ENCODE measurements at regions not wholly inside any gene's neighbourhood (a gene's known extent, or its start where the extent isn't known, plus 50 kb on each side); places are given as distances from the start of the nearest gene placed in this dataset.

DNA sequence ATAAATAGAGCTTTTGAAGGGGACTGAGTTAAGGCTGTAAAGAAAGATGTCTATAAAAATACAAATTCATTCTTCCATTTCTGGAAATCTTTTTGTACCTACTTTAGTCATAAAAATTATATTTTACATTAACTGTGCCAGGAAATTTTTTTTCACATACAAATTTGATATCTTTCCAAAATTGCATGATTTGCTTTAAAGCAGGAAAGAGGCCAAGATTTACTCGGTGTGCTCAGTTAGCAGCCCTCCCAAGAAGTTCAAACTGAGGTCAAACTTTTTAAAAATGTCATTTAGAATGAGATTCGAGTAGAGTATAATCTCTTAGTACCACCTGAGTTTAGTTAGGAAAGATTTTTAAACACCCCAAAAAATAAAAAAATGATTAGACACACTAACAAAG, 173.2 kb upstream of the GRIP1 start:
- no peak overlapping the region for H3K18ac ChIP-seq (ENCODE audit: low read depth in 1 of 2, low read length in 2 of 2)
- no peak overlapping the region for H4K91ac ChIP-seq (ENCODE audit: low read length)
- no peak overlapping the region for H3K9ac ChIP-seq (ENCODE audit: low read length)
- no peak overlapping the region for H4K8ac ChIP-seq (ENCODE audit: low read length)
- H2BK5ac ChIP-seq (ENCODE audit: low read depth, low read length, poor library complexity, severe bottlenecking): no peak overlapping the region
- H2BK15ac ChIP-seq (ENCODE audit: low read depth, poor library complexity, severe bottlenecking): no peak overlapping the region
- no peak overlapping the region for H3K14ac ChIP-seq (ENCODE audit: low read length in 2 of 2)
- H3K79me1 ChIP-seq (replicated peaks; ENCODE audit: low read length, poor library complexity, severe bottlenecking): no peaks in the 10 kb centered on the region
- no peak overlapping the region for H2BK12ac ChIP-seq (ENCODE audit: low read length in 2 of 2)
- no peak overlapping the region for H3K4me3 ChIP-seq (ENCODE audit: insufficient read depth in 1 of 2, low read depth in 1 of 2, low read length in 2 of 2)
- no peak overlapping the region for H2AK5ac ChIP-seq (ENCODE audit: low read length, severe bottlenecking)
- H2AFZ ChIP-seq (ENCODE audit: low read depth, low read length): no peak overlapping the region
- H3K4me2 ChIP-seq (ENCODE audit: low read length, poor library complexity, severe bottlenecking): no peak overlapping the region
- H3K27me3 ChIP-seq (ENCODE audit: control insufficient read depth in 1 of 2, insufficient read depth in 1 of 2, low read length in 2 of 2): no peaks in the 10 kb centered on the region
- no peak overlapping the region for H3K4ac ChIP-seq (ENCODE audit: low read depth in 1 of 2, low read length in 2 of 2)
- no peaks in the 10 kb centered on the region for H3K9me3 ChIP-seq (ENCODE audit: control insufficient read depth, low read length)
- no peak overlapping the region for H3K27ac ChIP-seq (ENCODE audit: low read length, poor library complexity, severe bottlenecking)
- H3K4me1 ChIP-seq (ENCODE audit: control insufficient read depth, insufficient read depth, low read depth, low read length): no peaks in the 10 kb centered on the region
- H2BK120ac ChIP-seq (ENCODE audit: low read depth, low read length): no peak overlapping the region
- H3K36me3 ChIP-seq (ENCODE audit: control insufficient read depth in 1 of 2, insufficient read depth in 2 of 2, low read depth in 1 of 2, low read length in 2 of 2): no peaks in the 10 kb centered on the region
- no peak for DNase-seq
- H3K23ac ChIP-seq (ENCODE audit: low read length in 2 of 2): no peak overlapping the region
- WGBS: 67% methylated on average over 1 of the region's 2 CpGs

DNA sequence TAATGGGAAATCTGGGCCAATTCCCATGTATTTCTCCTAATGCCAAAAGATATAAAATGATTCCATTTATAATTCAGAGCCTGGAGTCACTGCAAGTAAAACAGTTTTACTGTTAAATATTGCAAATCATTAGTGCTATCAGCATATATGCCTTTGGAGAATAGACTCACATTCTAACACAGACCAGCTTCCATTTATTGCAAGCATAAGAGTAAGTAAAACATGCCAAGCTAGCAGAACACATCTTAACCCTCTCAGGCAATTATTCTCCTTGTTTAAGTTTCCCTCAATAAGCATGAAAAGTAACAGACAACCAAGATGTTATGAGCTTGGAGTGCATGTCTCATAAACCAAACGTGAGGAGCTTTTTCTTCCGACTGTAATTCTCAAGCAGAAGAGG, 173.9 kb upstream of the GRIP1 start:
- Histone ChIP-seq H4K8ac (ENCODE audit: low read length) (no peak overlapping the region), H2BK5ac (ENCODE audit: low read depth, low read length, poor library complexity, severe bottlenecking) (no peak overlapping the region), H3K4ac (ENCODE audit: low read depth in 1 of 2, low read length in 2 of 2) (no peak overlapping the region), H2AFZ (ENCODE audit: low read depth, low read length) (no peak overlapping the region), H3K18ac (ENCODE audit: low read depth in 1 of 2, low read length in 2 of 2) (no peak overlapping the region), H3K14ac (ENCODE audit: low read length in 2 of 2) (no peak overlapping the region), H3K27me3 (ENCODE audit: control insufficient read depth in 1 of 2, insufficient read depth in 1 of 2, low read length in 2 of 2) (no peaks in the 10 kb centered on the region), H3K27ac (ENCODE audit: low read length, poor library complexity, severe bottlenecking) (no peak overlapping the region), H3K4me1 (ENCODE audit: control insufficient read depth, insufficient read depth, low read depth, low read length) (no peaks in the 10 kb centered on the region), H2BK120ac (ENCODE audit: low read depth, low read length) (no peak overlapping the region), H3K36me3 (ENCODE audit: control insufficient read depth in 1 of 2, insufficient read depth in 2 of 2, low read depth in 1 of 2, low read length in 2 of 2) (no peaks in the 10 kb centered on the region), H3K4me3 (ENCODE audit: insufficient read depth in 1 of 2, low read depth in 1 of 2, low read length in 2 of 2) (no peak overlapping the region), H3K9ac (ENCODE audit: low read length) (no peak overlapping the region), H2BK15ac (ENCODE audit: low read depth, poor library complexity, severe bottlenecking) (no peak overlapping the region), H2BK12ac (ENCODE audit: low read length in 2 of 2) (no peak overlapping the region), H2AK5ac (ENCODE audit: low read length, severe bottlenecking) (no peak overlapping the region), H3K4me2 (ENCODE audit: low read length, poor library complexity, severe bottlenecking) (no peak overlapping the region), H3K9me3 (ENCODE audit: control insufficient read depth, low read length) (no peaks in the 10 kb centered on the region), H3K23ac (ENCODE audit: low read length in 2 of 2) (no peak overlapping the region), H3K79me1 (replicated peaks; ENCODE audit: low read length, poor library complexity, severe bottlenecking) (no peaks in the 10 kb centered on the region), H4K91ac (ENCODE audit: low read length) (no peak overlapping the region)
- DNase-seq: no peak
- 78% methylated on average over 2 of the region's 2 CpGs for WGBS

DNA sequence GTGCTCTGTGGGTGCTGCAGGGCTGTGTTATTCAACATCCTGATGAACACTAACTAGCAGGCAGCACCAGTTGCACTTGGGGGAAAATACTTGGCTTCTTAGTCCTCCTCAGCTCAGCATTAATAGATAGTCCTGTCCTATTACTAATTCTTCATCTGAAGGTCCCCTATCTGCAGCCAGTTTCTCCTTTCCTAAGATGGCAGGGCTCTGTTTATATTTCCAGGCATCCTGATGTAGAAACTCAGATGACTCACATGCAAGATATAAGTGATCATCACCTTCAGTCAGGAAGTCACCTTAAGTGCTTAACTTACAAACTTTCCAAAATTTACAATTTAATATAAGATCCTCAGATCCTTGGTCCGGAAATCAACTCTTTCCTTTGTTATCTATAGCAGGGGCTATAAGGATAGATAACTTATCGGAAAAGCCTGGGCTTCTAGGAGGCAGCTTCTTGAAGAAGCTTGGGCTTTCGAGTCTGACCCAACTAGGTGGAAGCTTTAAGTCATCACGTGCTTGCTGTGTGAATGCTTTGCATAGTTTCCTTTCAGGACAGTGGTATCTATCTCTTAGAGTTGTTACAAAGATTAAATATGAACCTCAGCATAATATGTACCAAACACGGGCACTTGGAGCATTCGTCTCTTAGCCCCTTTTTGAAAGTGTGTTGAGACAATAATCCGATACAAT, 181.0 kb upstream of the GRIP1 start:
- H3K9ac ChIP-seq (ENCODE audit: low read length): no peak overlapping the region
- H3K36me3 ChIP-seq (ENCODE audit: control insufficient read depth in 1 of 2, insufficient read depth in 2 of 2, low read depth in 1 of 2, low read length in 2 of 2): no peaks in the 10 kb centered on the region
- no peaks in the 10 kb centered on the region for H3K9me3 ChIP-seq (ENCODE audit: control insufficient read depth, low read length)
- no peak overlapping the region for H3K18ac ChIP-seq (ENCODE audit: low read depth in 1 of 2, low read length in 2 of 2)
- H2BK12ac ChIP-seq (ENCODE audit: low read length in 2 of 2): no peak overlapping the region
- peaks cover 3 to 14% of the 10 kb centered on the region in 2 experiments for H3K27me3 ChIP-seq (ENCODE audit: control insufficient read depth in 1 of 2, insufficient read depth in 1 of 2, low read length in 2 of 2)
- H3K4ac ChIP-seq (ENCODE audit: low read depth in 1 of 2, low read length in 2 of 2): no peak overlapping the region
- H3K4me1 ChIP-seq (ENCODE audit: control insufficient read depth, insufficient read depth, low read depth, low read length): no peaks in the 10 kb centered on the region
- no peak overlapping the region for H2BK5ac ChIP-seq (ENCODE audit: low read depth, low read length, poor library complexity, severe bottlenecking)
- WGBS: 80% methylated on average over 3 of the region's 7 CpGs
- H4K8ac ChIP-seq (ENCODE audit: low read length): no peak overlapping the region
- H2BK120ac ChIP-seq (ENCODE audit: low read depth, low read length): no peak overlapping the region
- H3K14ac ChIP-seq (ENCODE audit: low read length in 2 of 2): no peak overlapping the region
- no peak overlapping the region for H3K4me2 ChIP-seq (ENCODE audit: low read length, poor library complexity, severe bottlenecking)
- H4K91ac ChIP-seq (ENCODE audit: low read length): no peak overlapping the region
- H3K79me1 ChIP-seq (replicated peaks; ENCODE audit: low read length, poor library complexity, severe bottlenecking): no peaks in the 10 kb centered on the region
- no peak overlapping the region for H2BK15ac ChIP-seq (ENCODE audit: low read depth, poor library complexity, severe bottlenecking)
- no peak overlapping the region for H3K23ac ChIP-seq (ENCODE audit: low read length in 2 of 2)
- no peak overlapping the region for H2AFZ ChIP-seq (ENCODE audit: low read depth, low read length)
- no peak overlapping the region for H3K4me3 ChIP-seq (ENCODE audit: insufficient read depth in 1 of 2, low read depth in 1 of 2, low read length in 2 of 2)
- H2AK5ac ChIP-seq (ENCODE audit: low read length, severe bottlenecking): no peak overlapping the region
- no peak overlapping the region for H3K27ac ChIP-seq (ENCODE audit: low read length, poor library complexity, severe bottlenecking)
- no peak for DNase-seq

DNA sequence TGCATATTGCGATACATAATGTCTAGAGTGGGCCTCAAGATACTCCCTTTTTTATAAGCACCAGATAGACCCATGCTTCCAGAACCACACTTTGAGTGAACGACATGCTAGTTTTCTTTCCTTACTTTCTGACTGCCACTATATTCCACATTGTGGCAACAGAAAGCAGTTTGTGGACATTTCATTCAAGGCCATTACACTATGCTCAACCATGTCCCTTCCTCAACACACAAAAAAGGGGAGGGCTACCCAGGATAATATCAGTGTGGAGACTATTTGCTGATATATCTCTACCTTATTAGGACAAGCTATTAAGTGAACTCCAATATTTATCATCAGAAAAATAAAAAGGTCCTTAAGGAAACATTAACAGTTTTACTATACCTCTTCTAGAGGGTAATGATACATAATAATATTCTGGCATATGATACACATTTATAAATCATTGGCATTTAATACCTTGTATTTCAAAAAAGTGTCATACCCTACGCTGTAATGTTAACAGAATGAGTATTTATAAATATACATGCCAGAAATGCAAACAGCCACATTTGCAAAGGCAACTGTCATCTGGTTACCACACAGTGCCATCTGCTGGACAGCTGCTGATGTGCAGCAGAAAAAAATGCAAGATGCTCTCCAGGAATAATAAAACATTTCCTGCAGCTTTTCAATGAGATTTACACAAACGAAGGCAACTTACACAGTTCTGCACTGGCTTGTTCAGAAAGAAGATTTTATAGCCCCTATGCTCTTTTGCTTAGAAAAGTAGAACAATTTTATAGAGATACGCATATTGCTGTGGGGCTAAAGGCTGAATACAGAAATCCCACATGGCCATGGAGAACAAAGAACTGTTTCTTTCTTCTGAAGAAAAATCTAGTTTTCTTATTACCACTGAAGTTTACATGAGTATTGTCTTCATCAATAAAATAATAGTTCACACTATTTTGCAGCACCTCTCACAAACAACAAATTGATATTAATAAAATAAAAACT, 182.2 kb upstream of the GRIP1 start:
- no peak overlapping the region for H3K27ac ChIP-seq (ENCODE audit: low read length, poor library complexity, severe bottlenecking)
- H3K9me3 ChIP-seq (ENCODE audit: control insufficient read depth, low read length): no peaks in the 10 kb centered on the region
- H3K36me3 ChIP-seq (ENCODE audit: control insufficient read depth in 1 of 2, insufficient read depth in 2 of 2, low read depth in 1 of 2, low read length in 2 of 2): no peaks in the 10 kb centered on the region
- peak; percentile 50 for DNase-seq
- WGBS: 52% methylated on average over 3 of the region's 5 CpGs
- H3K4me2 ChIP-seq (ENCODE audit: low read length, poor library complexity, severe bottlenecking): no peak overlapping the region
- H2AK5ac ChIP-seq (ENCODE audit: low read length, severe bottlenecking): no peak overlapping the region
- no peak overlapping the region for H4K91ac ChIP-seq (ENCODE audit: low read length)
- no peaks in the 10 kb centered on the region for H3K4me1 ChIP-seq (ENCODE audit: control insufficient read depth, insufficient read depth, low read depth, low read length)
- peaks cover 3 to 14% of the 10 kb centered on the region in 2 experiments for H3K27me3 ChIP-seq (ENCODE audit: control insufficient read depth in 1 of 2, insufficient read depth in 1 of 2, low read length in 2 of 2)
- no peak overlapping the region for H2AFZ ChIP-seq (ENCODE audit: low read depth, low read length)
- no peak overlapping the region for H3K14ac ChIP-seq (ENCODE audit: low read length in 2 of 2)
- H2BK120ac ChIP-seq (ENCODE audit: low read depth, low read length): no peak overlapping the region
- H3K4ac ChIP-seq (ENCODE audit: low read depth in 1 of 2, low read length in 2 of 2): no peak overlapping the region
- no peak overlapping the region for H2BK12ac ChIP-seq (ENCODE audit: low read length in 2 of 2)
- no peaks in the 10 kb centered on the region for H3K79me1 ChIP-seq (replicated peaks; ENCODE audit: low read length, poor library complexity, severe bottlenecking)
- no peak overlapping the region for H2BK15ac ChIP-seq (ENCODE audit: low read depth, poor library complexity, severe bottlenecking)
- H4K8ac ChIP-seq (ENCODE audit: low read length): no peak overlapping the region
- H3K23ac ChIP-seq (ENCODE audit: low read length in 2 of 2): no peak overlapping the region
- H3K4me3 ChIP-seq (ENCODE audit: insufficient read depth in 1 of 2, low read depth in 1 of 2, low read length in 2 of 2): no peak overlapping the region
- no peak overlapping the region for H2BK5ac ChIP-seq (ENCODE audit: low read depth, low read length, poor library complexity, severe bottlenecking)
- no peak overlapping the region for H3K18ac ChIP-seq (ENCODE audit: low read depth in 1 of 2, low read length in 2 of 2)
- no peak overlapping the region for H3K9ac ChIP-seq (ENCODE audit: low read length)
